ENCODE measurements at regions not wholly inside any gene's neighbourhood (a gene's known extent, or its start where the extent isn't known, plus 50 kb on each side); places are given as distances from the start of the nearest gene placed in this dataset.

- H2AFZ ChIP-seq (ENCODE audit: low read length) = no peak overlapping the region
- H3K27ac ChIP-seq (ENCODE audit: low read length) = no peak overlapping the region
- peak; percentile 77 for DNase-seq
- H3K4me3 ChIP-seq (ENCODE audit: low read length) = no peak overlapping the region
- no peaks in the 10 kb centered on the region for H3K36me3 ChIP-seq (ENCODE audit: insufficient read depth, low read length)
- no peak overlapping the region for H3K9ac ChIP-seq (ENCODE audit: low read length)
- H3K9me2 ChIP-seq (replicated peaks; ENCODE audit: insufficient read depth, low read length) = no peaks in the 10 kb centered on the region
- no peaks in the 10 kb centered on the region for H4K20me1 ChIP-seq (ENCODE audit: insufficient read depth, low read depth, low read length)
- H3K27me3 ChIP-seq (ENCODE audit: low read length) = no peaks in the 10 kb centered on the region
- H3K79me2 ChIP-seq (ENCODE audit: low read length) = no peaks in the 10 kb centered on the region
- H3K9me3 ChIP-seq (ENCODE audit: low read length) = no peaks in the 10 kb centered on the region
- H3K4me2 ChIP-seq (ENCODE audit: low read depth, low read length, poor library complexity, severe bottlenecking) = no peak overlapping the region
- H3K4me1 ChIP-seq (ENCODE audit: low read length) = no peaks in the 10 kb centered on the region
Observed at GRCh38 chr12:125203145-125203765, 138.0 kb downstream of the AACS start.

- no peak overlapping the region for H3K4me2 ChIP-seq (ENCODE audit: low read depth, low read length, poor library complexity, severe bottlenecking)
- H4K20me1 ChIP-seq (ENCODE audit: insufficient read depth, low read depth, low read length) = no peaks in the 10 kb centered on the region
- no peak for DNase-seq
- H3K36me3 ChIP-seq (ENCODE audit: insufficient read depth, low read length) = no peaks in the 10 kb centered on the region
- no peak overlapping the region for H3K9ac ChIP-seq (ENCODE audit: low read length)
- H3K4me3 ChIP-seq (ENCODE audit: low read length) = no peak overlapping the region
- no peaks in the 10 kb centered on the region for H3K9me2 ChIP-seq (replicated peaks; ENCODE audit: insufficient read depth, low read length)
- H3K9me3 ChIP-seq (ENCODE audit: low read length) = no peaks in the 10 kb centered on the region
- no peaks in the 10 kb centered on the region for H3K4me1 ChIP-seq (ENCODE audit: low read length)
- no peak overlapping the region for H2AFZ ChIP-seq (ENCODE audit: low read length)
- H3K27ac ChIP-seq (ENCODE audit: low read length) = no peak overlapping the region
- H3K79me2 ChIP-seq (ENCODE audit: low read length) = no peaks in the 10 kb centered on the region
- H3K27me3 ChIP-seq (ENCODE audit: low read length) = no peaks in the 10 kb centered on the region
Observed at GRCh38 chr12:125205386-125205785, 140.2 kb downstream of the AACS start.

GRCh38 chr12:125206711-125207110, 141.5 kb downstream of the AACS start:
- H3K9me3 ChIP-seq (ENCODE audit: low read length) = no peaks in the 10 kb centered on the region
- no peaks in the 10 kb centered on the region for H3K36me3 ChIP-seq (ENCODE audit: insufficient read depth, low read length)
- DNase-seq = no peak
- no peak overlapping the region for H3K9ac ChIP-seq (ENCODE audit: low read length)
- no peaks in the 10 kb centered on the region for H4K20me1 ChIP-seq (ENCODE audit: insufficient read depth, low read depth, low read length)
- no peak overlapping the region for H3K4me3 ChIP-seq (ENCODE audit: low read length)
- H3K4me1 ChIP-seq (ENCODE audit: low read length) = no peaks in the 10 kb centered on the region
- H3K9me2 ChIP-seq (replicated peaks; ENCODE audit: insufficient read depth, low read length) = no peaks in the 10 kb centered on the region
- H3K79me2 ChIP-seq (ENCODE audit: low read length) = no peaks in the 10 kb centered on the region
- H3K27me3 ChIP-seq (ENCODE audit: low read length) = no peaks in the 10 kb centered on the region
- no peak overlapping the region for H3K4me2 ChIP-seq (ENCODE audit: low read depth, low read length, poor library complexity, severe bottlenecking)
- H3K27ac ChIP-seq (ENCODE audit: low read length) = no peak overlapping the region
- no peak overlapping the region for H2AFZ ChIP-seq (ENCODE audit: low read length)

GRCh38 chr12:125208334-125208733, 143.1 kb downstream of the AACS start:
- no peak overlapping the region for H3K27ac ChIP-seq (ENCODE audit: low read length)
- no peak for DNase-seq
- H4K20me1 ChIP-seq (ENCODE audit: insufficient read depth, low read depth, low read length) = no peaks in the 10 kb centered on the region
- H3K4me2 ChIP-seq (ENCODE audit: low read depth, low read length, poor library complexity, severe bottlenecking) = no peak overlapping the region
- H3K27me3 ChIP-seq (ENCODE audit: low read length) = no peaks in the 10 kb centered on the region
- H3K9ac ChIP-seq (ENCODE audit: low read length) = no peak overlapping the region
- no peaks in the 10 kb centered on the region for H3K79me2 ChIP-seq (ENCODE audit: low read length)
- H3K4me3 ChIP-seq (ENCODE audit: low read length) = no peak overlapping the region
- H3K4me1 ChIP-seq (ENCODE audit: low read length) = no peaks in the 10 kb centered on the region
- H2AFZ ChIP-seq (ENCODE audit: low read length) = no peak overlapping the region
- no peaks in the 10 kb centered on the region for H3K9me3 ChIP-seq (ENCODE audit: low read length)
- H3K36me3 ChIP-seq (ENCODE audit: insufficient read depth, low read length) = no peaks in the 10 kb centered on the region
- H3K9me2 ChIP-seq (replicated peaks; ENCODE audit: insufficient read depth, low read length) = no peaks in the 10 kb centered on the region

- Histone ChIP-seq H3K4me3 (ENCODE audit: low read length) (no peak overlapping the region), H4K20me1 (ENCODE audit: insufficient read depth, low read depth, low read length) (no peaks in the 10 kb centered on the region), H3K79me2 (ENCODE audit: low read length) (no peaks in the 10 kb centered on the region), H3K9me3 (ENCODE audit: low read length) (no peaks in the 10 kb centered on the region), H3K4me2 (ENCODE audit: low read depth, low read length, poor library complexity, severe bottlenecking) (no peak overlapping the region), H3K4me1 (ENCODE audit: low read length) (no peaks in the 10 kb centered on the region), H3K9ac (ENCODE audit: low read length) (no peak overlapping the region), H3K36me3 (ENCODE audit: insufficient read depth, low read length) (no peaks in the 10 kb centered on the region), H3K27ac (ENCODE audit: low read length) (no peak overlapping the region), H3K9me2 (replicated peaks; ENCODE audit: insufficient read depth, low read length) (no peaks in the 10 kb centered on the region), H2AFZ (ENCODE audit: low read length) (no peak overlapping the region), H3K27me3 (ENCODE audit: low read length) (no peaks in the 10 kb centered on the region)
- no peak for DNase-seq
Observed at GRCh38 chr12:125208942-125209341, 143.7 kb downstream of the AACS start.

- no peaks in the 10 kb centered on the region for H3K9me3 ChIP-seq (ENCODE audit: low read length)
- H3K27me3 ChIP-seq (ENCODE audit: low read length) = no peaks in the 10 kb centered on the region
- H4K20me1 ChIP-seq (ENCODE audit: insufficient read depth, low read depth, low read length) = no peaks in the 10 kb centered on the region
- H3K9ac ChIP-seq (ENCODE audit: low read length) = no peak overlapping the region
- H3K9me2 ChIP-seq (replicated peaks; ENCODE audit: insufficient read depth, low read length) = no peaks in the 10 kb centered on the region
- H3K4me2 ChIP-seq (ENCODE audit: low read depth, low read length, poor library complexity, severe bottlenecking) = no peak overlapping the region
- no peak overlapping the region for H3K27ac ChIP-seq (ENCODE audit: low read length)
- no peaks in the 10 kb centered on the region for H3K4me1 ChIP-seq (ENCODE audit: low read length)
- no peak overlapping the region for H3K4me3 ChIP-seq (ENCODE audit: low read length)
- DNase-seq = no peak
- H3K79me2 ChIP-seq (ENCODE audit: low read length) = no peaks in the 10 kb centered on the region
- H2AFZ ChIP-seq (ENCODE audit: low read length) = no peak overlapping the region
- no peaks in the 10 kb centered on the region for H3K36me3 ChIP-seq (ENCODE audit: insufficient read depth, low read length)
Observed at GRCh38 chr12:125210104-125210755, 145.0 kb downstream of the AACS start.

GRCh38 chr12:125211464-125211863, 146.2 kb downstream of the AACS start:
- no peaks in the 10 kb centered on the region for H3K9me3 ChIP-seq (ENCODE audit: low read length)
- no peaks in the 10 kb centered on the region for H3K4me1 ChIP-seq (ENCODE audit: low read length)
- no peak overlapping the region for H3K4me2 ChIP-seq (ENCODE audit: low read depth, low read length, poor library complexity, severe bottlenecking)
- H3K4me3 ChIP-seq (ENCODE audit: low read length) = no peak overlapping the region
- no peaks in the 10 kb centered on the region for H4K20me1 ChIP-seq (ENCODE audit: insufficient read depth, low read depth, low read length)
- H3K9me2 ChIP-seq (replicated peaks; ENCODE audit: insufficient read depth, low read length) = no peaks in the 10 kb centered on the region
- no peak overlapping the region for H3K9ac ChIP-seq (ENCODE audit: low read length)
- no peaks in the 10 kb centered on the region for H3K79me2 ChIP-seq (ENCODE audit: low read length)
- DNase-seq = no peak
- H2AFZ ChIP-seq (ENCODE audit: low read length) = no peak overlapping the region
- no peak overlapping the region for H3K27ac ChIP-seq (ENCODE audit: low read length)
- H3K36me3 ChIP-seq (ENCODE audit: insufficient read depth, low read length) = no peaks in the 10 kb centered on the region
- no peaks in the 10 kb centered on the region for H3K27me3 ChIP-seq (ENCODE audit: low read length)

- H3K79me2 ChIP-seq (ENCODE audit: low read length) = no peaks in the 10 kb centered on the region
- no peak overlapping the region for H3K27ac ChIP-seq (ENCODE audit: low read length)
- no peak overlapping the region for H3K4me2 ChIP-seq (ENCODE audit: low read depth, low read length, poor library complexity, severe bottlenecking)
- no peaks in the 10 kb centered on the region for H3K9me3 ChIP-seq (ENCODE audit: low read length)
- no peak overlapping the region for H2AFZ ChIP-seq (ENCODE audit: low read length)
- no peaks in the 10 kb centered on the region for H4K20me1 ChIP-seq (ENCODE audit: insufficient read depth, low read depth, low read length)
- no peak overlapping the region for H3K4me3 ChIP-seq (ENCODE audit: low read length)
- H3K4me1 ChIP-seq (ENCODE audit: low read length) = no peaks in the 10 kb centered on the region
- no peaks in the 10 kb centered on the region for H3K9me2 ChIP-seq (replicated peaks; ENCODE audit: insufficient read depth, low read length)
- no peak overlapping the region for H3K9ac ChIP-seq (ENCODE audit: low read length)
- no peaks in the 10 kb centered on the region for H3K36me3 ChIP-seq (ENCODE audit: insufficient read depth, low read length)
- no peaks in the 10 kb centered on the region for H3K27me3 ChIP-seq (ENCODE audit: low read length)
- DNase-seq = no peak
Observed at GRCh38 chr12:125214289-125214688, 149.1 kb downstream of the AACS start.
